CD4-positive, alpha-beta T cell treated with Interleukin-6 at 100 ng/mL for 8 hours (primary cell): ENCODE measurements at regions not wholly inside any gene's neighbourhood (a gene's known extent, or its start where the extent isn't known, plus 50 kb on each side); places are given as distances from the start of the nearest gene placed in this dataset.

ENCODE experiments used
- DNase-seq: peaks from one replicate; pipeline ENCODE4 v3.0.0-alpha.2; 2020; ENCODE audit warnings: mixed read lengths, low spot score

GRCh38 chr18:42401131-42401673 lies 446.2 kb downstream of the PIK3C3 start:
- no peak for DNase-seq

GRCh38 chr18:42404151-42404550 lies 449.1 kb downstream of the PIK3C3 start:
- no peak for DNase-seq

GRCh38 chr18:42409005-42409404 lies 454.0 kb downstream of the PIK3C3 start:
- no peak for DNase-seq

- DNase-seq, result no peak
Measured at GRCh38 chr18:42412281-42412680, 457.2 kb downstream of the PIK3C3 start.

- DNase-seq, result no peak
Measured at GRCh38 chr18:42412896-42413295, 457.9 kb downstream of the PIK3C3 start.

GRCh38 chr18:42413870-42414269 lies 458.8 kb downstream of the PIK3C3 start:
- DNase-seq, result no peak

- no peak for DNase-seq
Measured at GRCh38 chr18:42414756-42415454, 459.9 kb downstream of the PIK3C3 start.

GRCh38 chr18:42417189-42417588 lies 462.2 kb downstream of the PIK3C3 start:
- no peak for DNase-seq

- no peak for DNase-seq
Measured at GRCh38 chr18:42418121-42418520, 463.1 kb downstream of the PIK3C3 start.

- no peak for DNase-seq
Measured at GRCh38 chr18:42425025-42425424, 470.0 kb downstream of the PIK3C3 start.

GRCh38 chr18:42426496-42427015 lies 471.5 kb downstream of the PIK3C3 start:
- DNase-seq, result no peak

GRCh38 chr18:42429196-42429595 lies 474.2 kb downstream of the PIK3C3 start:
- DNase-seq, result no peak

GRCh38 chr18:42436222-42436765 lies 481.3 kb downstream of the PIK3C3 start:
- no peak for DNase-seq

GRCh38 chr18:42437001-42437400 lies 482.0 kb downstream of the PIK3C3 start:
- DNase-seq, result no peak

GRCh38 chr18:42437646-42438045 lies 482.6 kb downstream of the PIK3C3 start:
- DNase-seq, result no peak

GRCh38 chr18:42442656-42443055 lies 487.6 kb downstream of the PIK3C3 start:
- no peak for DNase-seq

- DNase-seq, result no peak
Measured at GRCh38 chr18:42444349-42444748, 489.3 kb downstream of the PIK3C3 start.

GRCh38 chr18:42445359-42445758 lies 490.3 kb downstream of the PIK3C3 start:
- DNase-seq, result no peak

- no peak for DNase-seq
Measured at GRCh38 chr18:42446195-42446594, 491.2 kb downstream of the PIK3C3 start.

GRCh38 chr18:42447688-42448087 lies 492.7 kb downstream of the PIK3C3 start:
- no peak for DNase-seq

GRCh38 chr18:42458226-42458625 lies 503.2 kb downstream of the PIK3C3 start:
- no peak for DNase-seq

- no peak for DNase-seq
Measured at GRCh38 chr18:42459873-42460272, 504.8 kb downstream of the PIK3C3 start.

GRCh38 chr18:42471885-42472284 lies 516.9 kb downstream of the PIK3C3 start:
- DNase-seq, result no peak

- DNase-seq, result no peak
Measured at GRCh38 chr18:42473611-42474010, 518.6 kb downstream of the PIK3C3 start.
